Esophagus squamous epithelium (tissue), 5 donors: ENCODE measurements at regions not wholly inside any gene's neighbourhood (a gene's known extent, or its start where the extent isn't known, plus 50 kb on each side); places are given as distances from the start of the nearest gene placed in this dataset.
"Not testable (repeated sequence)": the region's sequence is repeated elsewhere in the genome, so short reads cannot be mapped to it uniquely, and the experiment has no call there.

Experiments used
- DNase-seq: peaks from one replicate; lab custom pipeline; 2025; lab: John Stamatoyannopoulos, UW
- H3K27ac ChIP-seq, 4 donors: fragments of 200-600 bp; sonication (generic); one replicate each; pipeline ENCODE4 v1.5.1; 2016 to 2019; ENCODE audit warnings: mild to moderate bottlenecking in 1 of 4
- H3K27me3 ChIP-seq, 4 donors: fragments of 200-600 bp; sonication (generic); 1 replicate in 3 of 4; 2 replicates in 1 of 4; pipeline versions ENCODE4 v1.5.1 to v1.6.0; 2017 to 2021; ENCODE audit warnings: antibody characterized with exemption in 1 of 4
- H3K36me3 ChIP-seq, 3 donors: fragments of 200-600 bp; sonication (generic); one replicate each; pipeline ENCODE4 v1.5.1; 2016 to 2019
- H3K4me1 ChIP-seq, 3 donors: fragments of 200-600 bp; sonication (generic); one replicate each; pipeline ENCODE4 v1.5.1; 2017 to 2019
- H3K4me3 ChIP-seq, 4 donors: fragments of 200-600 bp; sonication (generic); 1 replicate in 3 of 4; 2 replicates in 1 of 4; pipeline ENCODE4 v1.5.1; 2016 to 2019; ENCODE audit warnings: mild to moderate bottlenecking in 2 of 4, moderate library complexity in 1 of 4
- H3K9me3 ChIP-seq, 3 donors: fragments of 200-600 bp; sonication (generic); one replicate each; pipeline ENCODE4 v1.5.1; 2016 to 2019
- POLR2A ChIP-seq, 4 donors: fragments of 450-650 bp; IDR thresholded peaks; one replicate each; pipeline ENCODE4 v1.6.1; 2017; ENCODE audit warnings: antibody characterized with exemption in 4 of 4, mild to moderate bottlenecking in 4 of 4, moderate library complexity in 3 of 4
- WGBS, 2 donors: methylation state at CpG; one replicate each; pipeline ENCODE4 v1.1.5; 2018; 5-methylcytosine and 5-hydroxymethylcytosine counted together
- intact Hi-C: fragments of 100-400 bp; cut with DNase I; formaldehyde crosslinking; loops from one replicate; pipeline ENCODE4 v1.15.0; 2022
- TF ChIP-seq, protein P1 (sequence below), 6 experiments: fragments of 450-650 bp in 4 of 6; fragments of 200-600 bp in 2 of 6; sonication (generic) in 2 of 6; IDR thresholded peaks; one replicate each; pipeline ENCODE4 v1.5.1; 2016 to 2019; ENCODE audit warnings: antibody characterized with exemption in 6 of 6, mild to moderate bottlenecking in 4 of 6, moderate library complexity in 4 of 6
- donor health status: DM: yes; HTN: yes; CAD: no.

- no peak overlapping the region for H3K27ac ChIP-seq
- WGBS, 2 donors: 46 to 87% methylated on average over 2 of the region's 2 CpGs
- no peak for DNase-seq
- H3K9me3 ChIP-seq: no peaks in the 10 kb centered on the region
- no peak overlapping the region for H3K4me3 ChIP-seq
- no peaks in the 10 kb centered on the region for H3K27me3 ChIP-seq
- no peaks in the 10 kb centered on the region for H3K4me1 ChIP-seq
- intact Hi-C loops: no loop called here
- no peaks in the 10 kb centered on the region for H3K36me3 ChIP-seq
- TF ChIP-seq POLR2A (IDR thresholded peaks at IDR 0.05): no peak
- TF ChIP-seq, protein P1, sequence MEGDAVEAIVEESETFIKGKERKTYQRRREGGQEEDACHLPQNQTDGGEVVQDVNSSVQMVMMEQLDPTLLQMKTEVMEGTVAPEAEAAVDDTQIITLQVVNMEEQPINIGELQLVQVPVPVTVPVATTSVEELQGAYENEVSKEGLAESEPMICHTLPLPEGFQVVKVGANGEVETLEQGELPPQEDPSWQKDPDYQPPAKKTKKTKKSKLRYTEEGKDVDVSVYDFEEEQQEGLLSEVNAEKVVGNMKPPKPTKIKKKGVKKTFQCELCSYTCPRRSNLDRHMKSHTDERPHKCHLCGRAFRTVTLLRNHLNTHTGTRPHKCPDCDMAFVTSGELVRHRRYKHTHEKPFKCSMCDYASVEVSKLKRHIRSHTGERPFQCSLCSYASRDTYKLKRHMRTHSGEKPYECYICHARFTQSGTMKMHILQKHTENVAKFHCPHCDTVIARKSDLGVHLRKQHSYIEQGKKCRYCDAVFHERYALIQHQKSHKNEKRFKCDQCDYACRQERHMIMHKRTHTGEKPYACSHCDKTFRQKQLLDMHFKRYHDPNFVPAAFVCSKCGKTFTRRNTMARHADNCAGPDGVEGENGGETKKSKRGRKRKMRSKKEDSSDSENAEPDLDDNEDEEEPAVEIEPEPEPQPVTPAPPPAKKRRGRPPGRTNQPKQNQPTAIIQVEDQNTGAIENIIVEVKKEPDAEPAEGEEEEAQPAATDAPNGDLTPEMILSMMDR (IDR thresholded peaks at IDR 0.05): no peak
Observed at GRCh38 chr6:11450037-11450436, 87.5 kb upstream of the TMEM170B start.

DNA sequence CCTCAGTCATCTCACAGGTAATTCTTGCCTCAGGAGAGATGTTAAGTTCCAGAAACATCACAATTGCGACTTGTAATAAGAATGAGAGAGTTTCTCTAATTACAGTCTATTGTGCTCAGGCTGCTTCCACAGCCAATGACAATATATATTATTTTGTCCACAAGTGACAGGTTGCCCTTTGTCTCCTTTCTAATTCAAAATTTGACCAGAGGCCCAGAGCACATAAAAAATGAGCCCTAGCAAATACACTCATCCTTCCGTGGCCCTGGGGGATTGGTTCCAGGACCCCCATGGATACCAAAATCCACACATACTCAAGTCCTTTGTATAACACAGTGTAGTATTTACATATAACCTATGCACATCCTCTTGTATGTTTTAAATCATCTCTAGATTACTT is 88.1 kb upstream of the TMEM170B start:
- no peaks in the 10 kb centered on the region for H3K4me1 ChIP-seq
- H3K27me3 ChIP-seq: no peaks in the 10 kb centered on the region
- no peak overlapping the region for H3K27ac ChIP-seq
- no peak overlapping the region for H3K4me3 ChIP-seq
- no peaks in the 10 kb centered on the region for H3K36me3 ChIP-seq
- intact Hi-C loops: no loop called here
- H3K9me3 ChIP-seq: no peaks in the 10 kb centered on the region
- WGBS, 2 donors: 76 to 86% methylated on average over 2 of the region's 2 CpGs
- no peak for DNase-seq
- TF ChIP-seq POLR2A (IDR thresholded peaks at IDR 0.05): no peak
- TF ChIP-seq, protein P1 (IDR thresholded peaks at IDR 0.05): no peak

GRCh38 chr6:11448038-11448437 is 89.5 kb upstream of the TMEM170B start:
- H3K27ac ChIP-seq: no peak overlapping the region
- TF ChIP-seq, protein P1 (IDR thresholded peaks at IDR 0.05): no peak
- no peak for TF ChIP-seq POLR2A (IDR thresholded peaks at IDR 0.05)

DNA sequence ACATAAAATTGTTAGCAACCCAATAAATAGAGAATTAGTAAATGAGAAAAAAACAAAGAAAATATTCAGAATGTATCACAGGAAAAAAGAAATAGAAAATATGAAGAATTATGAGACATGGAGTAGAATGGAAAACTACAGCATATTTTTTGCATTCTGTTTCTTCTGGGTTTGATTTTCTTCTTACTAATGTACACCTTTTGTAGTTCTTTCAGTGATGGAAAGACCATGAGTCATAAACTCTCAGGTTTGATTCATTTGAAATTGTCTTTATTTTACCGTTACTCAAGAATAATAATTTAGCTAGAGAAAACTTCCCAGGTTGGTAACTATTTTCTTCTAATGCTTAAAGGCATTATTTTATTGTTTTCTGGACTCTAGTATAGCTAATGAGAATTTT is 90.3 kb upstream of the TMEM170B start:
- intact Hi-C loops: no loop called here
- H3K27ac ChIP-seq: no peak overlapping the region
- WGBS, 2 donors: 53 to 69% methylated on average over 1 of the region's 1 CpG
- no peaks in the 10 kb centered on the region for H3K27me3 ChIP-seq
- H3K4me3 ChIP-seq: no peak overlapping the region
- H3K9me3 ChIP-seq: no peaks in the 10 kb centered on the region
- TF ChIP-seq, protein P1 (IDR thresholded peaks at IDR 0.05): no peak
- no peak for TF ChIP-seq POLR2A (IDR thresholded peaks at IDR 0.05)
- H3K4me1 ChIP-seq: no peaks in the 10 kb centered on the region
- no peaks in the 10 kb centered on the region for H3K36me3 ChIP-seq
- no peak for DNase-seq

More at GRCh38 chr6:11448038-11448437, 89.5 kb upstream of the TMEM170B start:
- Histone ChIP-seq H3K36me3 (no peaks in the 10 kb centered on the region), H3K4me1 (no peaks in the 10 kb centered on the region), H3K27me3 (no peaks in the 10 kb centered on the region), H3K9me3 (no peaks in the 10 kb centered on the region), H3K4me3 (no peak overlapping the region)
- DNase-seq: no peak
- intact Hi-C loops: no loop called here

GRCh38 chr6:11445146-11445545 is 92.4 kb upstream of the TMEM170B start:
- DNase-seq: no peak
- Histone ChIP-seq H3K4me1 (no peaks in the 10 kb centered on the region), H3K27ac (no peak overlapping the region), H3K4me3 (no peak overlapping the region), H3K36me3 (no peaks in the 10 kb centered on the region), H3K27me3 (no peaks in the 10 kb centered on the region), H3K9me3 (no peaks in the 10 kb centered on the region)
- intact Hi-C loops: no loop called here
- TF ChIP-seq, protein P1 (IDR thresholded peaks at IDR 0.05): no peak
- no peak for TF ChIP-seq POLR2A (IDR thresholded peaks at IDR 0.05)
- 100% methylated on average over 2 of the region's 2 CpGs for WGBS, 2 donors

GRCh38 chr6:11443125-11443524 is 94.4 kb upstream of the TMEM170B start:
- H3K36me3 ChIP-seq, intact Hi-C loops, H3K9me3 ChIP-seq, H3K4me1 ChIP-seq, H3K27ac ChIP-seq, H3K27me3 ChIP-seq, DNase-seq, H3K4me3 ChIP-seq: not testable (repeated sequence)
- WGBS, 2 donors: 80 to 87% methylated on average over 1 of the region's 1 CpG
